ENCODE measurements at regions not wholly inside any gene's neighbourhood (a gene's known extent, or its start where the extent isn't known, plus 50 kb on each side); places are given as distances from the start of the nearest gene placed in this dataset.

DNA sequence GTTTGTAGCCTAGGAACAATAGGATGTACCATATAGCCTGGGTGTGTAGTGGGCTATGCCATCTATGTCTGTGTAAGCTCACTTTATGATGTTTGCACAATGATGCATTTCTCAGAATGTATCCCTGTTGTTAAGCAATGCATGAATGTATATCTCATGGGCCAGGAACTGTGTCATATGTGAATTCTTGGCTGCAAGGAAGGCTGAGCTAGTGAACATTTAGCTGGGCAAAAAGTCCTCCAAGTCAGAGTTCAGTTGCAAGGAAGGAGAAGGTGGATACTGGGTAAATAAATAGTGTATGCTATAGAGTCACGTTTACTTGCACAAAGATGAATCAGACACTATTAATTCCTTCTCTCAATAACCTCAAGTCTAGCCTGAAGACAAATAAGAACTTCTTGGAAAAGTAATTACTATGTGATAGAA, 136.1 kb downstream of the EHF start:
- ATAC-seq: no peak
- Mint-ChIP-seq H3K27me3 (peaks cover 12% of the 10 kb centered on the region), H3K36me3 (ENCODE audit: low read depth) (no peaks in the 10 kb centered on the region), H3K4me1 (ENCODE audit: low read depth) (no peaks in the 10 kb centered on the region), H3K27ac (no peak overlapping the region), H3K4me3 (no peak overlapping the region), H3K9me3 (no peaks in the 10 kb centered on the region)
- POLR2A ChIA-PET: interaction anchor here (0.5 kb wide), 1 partner anchor 769 kb away, joined by 3 read pairs; no protein-coding TSS in a partner anchor
- TF ChIP-seq, protein P1, sequence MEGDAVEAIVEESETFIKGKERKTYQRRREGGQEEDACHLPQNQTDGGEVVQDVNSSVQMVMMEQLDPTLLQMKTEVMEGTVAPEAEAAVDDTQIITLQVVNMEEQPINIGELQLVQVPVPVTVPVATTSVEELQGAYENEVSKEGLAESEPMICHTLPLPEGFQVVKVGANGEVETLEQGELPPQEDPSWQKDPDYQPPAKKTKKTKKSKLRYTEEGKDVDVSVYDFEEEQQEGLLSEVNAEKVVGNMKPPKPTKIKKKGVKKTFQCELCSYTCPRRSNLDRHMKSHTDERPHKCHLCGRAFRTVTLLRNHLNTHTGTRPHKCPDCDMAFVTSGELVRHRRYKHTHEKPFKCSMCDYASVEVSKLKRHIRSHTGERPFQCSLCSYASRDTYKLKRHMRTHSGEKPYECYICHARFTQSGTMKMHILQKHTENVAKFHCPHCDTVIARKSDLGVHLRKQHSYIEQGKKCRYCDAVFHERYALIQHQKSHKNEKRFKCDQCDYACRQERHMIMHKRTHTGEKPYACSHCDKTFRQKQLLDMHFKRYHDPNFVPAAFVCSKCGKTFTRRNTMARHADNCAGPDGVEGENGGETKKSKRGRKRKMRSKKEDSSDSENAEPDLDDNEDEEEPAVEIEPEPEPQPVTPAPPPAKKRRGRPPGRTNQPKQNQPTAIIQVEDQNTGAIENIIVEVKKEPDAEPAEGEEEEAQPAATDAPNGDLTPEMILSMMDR (IDR thresholded peaks at IDR 0.05): no peak
- no peak for DNase-seq
- intact Hi-C loops (cut with micrococcal nuclease): no loop called here
- CTCF ChIA-PET: interaction anchor here (0.7 kb wide), 1 partner anchor 265 kb away, joined by 3 read pairs; no protein-coding TSS in a partner anchor

DNA sequence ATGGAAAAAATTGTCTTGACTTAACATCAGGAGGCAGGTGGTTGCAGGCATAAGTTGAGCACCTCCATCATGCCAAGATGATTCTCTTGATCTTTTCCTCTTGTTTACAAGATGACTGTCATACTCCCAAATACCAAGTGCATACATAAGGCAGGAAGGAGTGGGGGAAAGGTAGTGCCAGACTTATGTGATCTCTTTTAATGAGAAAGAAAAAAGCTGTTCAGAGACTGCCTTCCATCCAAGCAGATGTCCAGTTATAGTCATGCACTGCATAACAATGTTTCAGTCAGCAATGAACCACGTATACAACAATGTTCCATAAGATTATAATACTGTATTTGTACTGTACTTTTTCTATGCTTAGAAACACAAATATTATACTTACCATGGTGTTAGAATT, 135.7 kb downstream of the EHF start:
- no peaks in the 10 kb centered on the region for H3K9me3 Mint-ChIP-seq
- CTCF ChIA-PET: interaction anchor here (0.7 kb wide), 1 partner anchor 264 kb away, joined by 3 read pairs; no protein-coding TSS in a partner anchor

DNA sequence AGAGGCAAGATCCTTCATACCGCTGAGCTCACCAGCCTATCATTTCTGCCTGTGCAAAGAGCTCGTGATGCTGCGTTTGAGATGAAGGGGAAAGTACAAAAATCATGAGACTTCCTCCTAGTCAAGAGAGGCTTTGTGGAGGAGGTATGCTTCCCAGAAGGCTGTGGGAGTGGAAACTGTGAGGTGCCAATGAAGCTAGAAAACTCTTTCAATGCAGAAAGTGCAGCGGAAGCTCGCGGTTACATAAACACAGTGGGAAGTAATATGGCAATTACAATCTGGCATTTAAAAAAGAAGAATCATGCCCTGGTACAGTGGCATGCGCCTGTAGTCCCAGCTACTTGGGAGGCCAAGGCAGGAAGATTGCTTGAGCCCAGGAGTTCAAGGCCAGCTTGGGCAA, 134.8 kb downstream of the EHF start:
- no peaks in the 10 kb centered on the region for H3K4me1 Mint-ChIP-seq (ENCODE audit: low read depth)
- no peaks in the 10 kb centered on the region for H3K36me3 Mint-ChIP-seq (ENCODE audit: low read depth)
- H3K4me3 Mint-ChIP-seq: no peak overlapping the region
- intact Hi-C loops (cut with micrococcal nuclease): no loop called here
- H3K27ac Mint-ChIP-seq: no peak overlapping the region
- no peaks in the 10 kb centered on the region for H3K9me3 Mint-ChIP-seq
- CTCF ChIA-PET: no interaction called here
- POLR2A ChIA-PET: no interaction called here
- peaks cover 22% of the 10 kb centered on the region for H3K27me3 Mint-ChIP-seq
- ATAC-seq: no peak
- TF ChIP-seq, protein P1 (IDR thresholded peaks at IDR 0.05): no peak
- DNase-seq: no peak

More for the DNA sequence above, 135.7 kb downstream of the EHF start:
- DNase-seq (no peak), ATAC-seq (no peak)
- H3K36me3 Mint-ChIP-seq (ENCODE audit: low read depth): no peaks in the 10 kb centered on the region
- no peaks in the 10 kb centered on the region for H3K4me1 Mint-ChIP-seq (ENCODE audit: low read depth)
- peaks cover 14% of the 10 kb centered on the region for H3K27me3 Mint-ChIP-seq
- H3K27ac Mint-ChIP-seq: no peak overlapping the region
- no peak overlapping the region for H3K4me3 Mint-ChIP-seq
- intact Hi-C loops (cut with micrococcal nuclease): no loop called here
- TF ChIP-seq, protein P1 (IDR thresholded peaks at IDR 0.05): no peak
- POLR2A ChIA-PET: interaction anchor here (0.5 kb wide), 1 partner anchor 770 kb away, joined by 3 read pairs; no protein-coding TSS in a partner anchor

DNA sequence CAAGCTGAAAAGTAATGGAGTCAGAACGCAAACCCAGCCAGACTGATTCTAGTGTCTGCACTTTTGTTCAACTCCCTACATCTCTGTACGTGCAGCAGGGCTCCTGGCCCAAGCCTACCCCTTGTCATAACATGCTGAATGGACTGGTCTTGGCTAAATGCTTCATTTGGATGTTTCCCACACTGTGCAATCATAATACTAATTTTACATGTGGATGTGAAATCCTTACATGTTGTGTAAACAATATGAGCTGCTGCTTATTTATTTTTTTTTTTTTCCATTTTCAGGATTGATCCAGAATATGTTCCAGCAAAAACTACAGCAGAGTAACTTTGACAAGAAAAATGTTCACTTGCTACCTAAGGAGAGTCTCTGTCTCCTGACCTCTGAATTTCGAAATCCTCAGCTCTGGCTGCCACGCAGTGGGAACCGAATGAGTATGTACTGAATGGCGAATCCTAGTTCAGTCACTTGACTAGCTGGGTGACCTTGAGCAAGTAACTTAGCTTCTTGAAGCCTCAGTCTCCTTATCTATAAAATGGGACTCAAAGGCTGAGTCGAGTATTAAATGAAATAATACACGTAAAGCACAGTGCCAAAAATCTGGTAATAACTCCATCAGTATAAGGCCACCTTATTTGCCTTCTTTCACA, 133.4 kb downstream of the EHF start:
- Mint-ChIP-seq H3K4me3 (no peak overlapping the region), H3K4me1 (ENCODE audit: low read depth) (no peaks in the 10 kb centered on the region), H3K27ac (no peak overlapping the region), H3K36me3 (ENCODE audit: low read depth) (no peaks in the 10 kb centered on the region), H3K27me3 (peaks cover 22% of the 10 kb centered on the region), H3K9me3 (no peaks in the 10 kb centered on the region)
- ATAC-seq: no peak
- ChIA-PET POLR2A (no interaction called here), CTCF (no interaction called here)
- DNase-seq: no peak
- intact Hi-C loops (cut with micrococcal nuclease): no loop called here
- TF ChIP-seq, protein P1 (IDR thresholded peaks at IDR 0.05): no peak

DNA sequence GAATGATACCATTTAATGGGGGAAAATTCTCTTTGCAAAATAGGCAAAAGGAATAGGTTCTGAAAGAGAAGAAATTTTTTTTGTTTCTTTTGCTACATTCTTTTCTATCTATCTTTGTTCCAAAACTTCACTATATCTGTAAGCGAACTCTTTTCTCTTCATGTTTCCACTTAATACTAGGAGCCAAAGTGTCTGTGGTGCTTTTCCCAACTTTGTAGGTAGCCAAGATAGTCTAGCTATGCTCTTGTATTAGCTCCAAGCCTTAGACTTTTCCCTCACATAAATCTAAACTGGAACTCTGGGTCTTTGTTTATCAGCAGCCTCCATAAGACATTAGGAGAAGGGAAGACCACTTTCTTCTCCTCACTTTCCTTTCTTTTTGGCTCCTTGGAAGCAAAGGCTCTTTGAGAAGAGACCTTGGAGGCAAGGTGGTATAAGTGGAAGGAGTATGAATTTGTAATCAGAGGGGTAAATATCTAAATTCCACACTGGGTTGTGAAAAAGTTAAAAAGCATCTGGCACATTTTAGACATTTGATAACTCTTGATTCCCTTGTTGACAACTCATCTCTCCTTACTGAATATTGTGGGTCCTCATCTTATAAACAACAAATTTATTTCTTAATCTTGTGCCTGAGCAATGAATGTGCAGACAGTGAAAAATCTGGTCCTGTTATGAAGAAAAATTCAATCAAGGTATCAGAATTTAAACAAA, 130.0 kb downstream of the EHF start:
- ChIA-PET CTCF (no interaction called here), POLR2A (no interaction called here)
- Mint-ChIP-seq H3K9me3 (no peaks in the 10 kb centered on the region), H3K4me3 (no peak overlapping the region), H3K4me1 (ENCODE audit: low read depth) (no peaks in the 10 kb centered on the region), H3K27ac (no peak overlapping the region), H3K27me3 (peaks cover 22% of the 10 kb centered on the region), H3K36me3 (ENCODE audit: low read depth) (no peaks in the 10 kb centered on the region)
- no peak for DNase-seq
- TF ChIP-seq, protein P1 (IDR thresholded peaks at IDR 0.05): no peak
- ATAC-seq: no peak
- intact Hi-C loops (cut with micrococcal nuclease): no loop called here
